ENCODE measurements at regions not wholly inside any gene's neighbourhood (a gene's known extent, or its start where the extent isn't known, plus 50 kb on each side); places are given as distances from the start of the nearest gene placed in this dataset.

DNA sequence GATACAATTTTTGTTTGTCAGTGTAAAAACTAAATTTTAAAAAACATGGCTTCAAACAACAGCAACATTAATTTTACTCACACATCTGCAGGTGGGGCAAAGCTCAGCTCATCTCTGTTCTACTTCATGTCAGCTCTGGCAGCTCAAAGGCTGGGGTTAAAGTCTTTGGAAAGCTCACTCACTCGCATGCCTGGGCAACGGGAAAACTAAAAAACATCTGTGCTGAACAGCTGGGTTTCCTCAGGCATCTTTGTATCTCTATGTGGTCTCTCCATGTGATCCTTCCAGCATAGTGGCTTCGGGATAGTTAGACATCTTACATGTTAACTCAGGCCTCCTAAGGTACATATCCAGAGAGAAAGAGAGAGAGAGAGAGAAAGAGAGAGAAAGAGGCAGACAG, 499.6 kb downstream of the RFPL4B start:
- TF ChIP-seq POLR2AphosphoS5 (IDR thresholded peaks at IDR 0.05; ENCODE audit: low read depth, low read length) (no peak), TAF1 (IDR thresholded peaks at IDR 0.05; ENCODE audit: borderline replicate concordance, insufficient read depth, low read length) (no peak), FOXP2 (optimal IDR thresholded peaks at IDR 0.05; ENCODE audit: borderline replicate concordance, extremely low read depth, extremely low read length, insufficient read depth) (no peak), SIN3A (IDR thresholded peaks at IDR 0.05; ENCODE audit: borderline replicate concordance, insufficient read depth, low read length) (no peak)
- TF ChIP-seq, protein P1, sequence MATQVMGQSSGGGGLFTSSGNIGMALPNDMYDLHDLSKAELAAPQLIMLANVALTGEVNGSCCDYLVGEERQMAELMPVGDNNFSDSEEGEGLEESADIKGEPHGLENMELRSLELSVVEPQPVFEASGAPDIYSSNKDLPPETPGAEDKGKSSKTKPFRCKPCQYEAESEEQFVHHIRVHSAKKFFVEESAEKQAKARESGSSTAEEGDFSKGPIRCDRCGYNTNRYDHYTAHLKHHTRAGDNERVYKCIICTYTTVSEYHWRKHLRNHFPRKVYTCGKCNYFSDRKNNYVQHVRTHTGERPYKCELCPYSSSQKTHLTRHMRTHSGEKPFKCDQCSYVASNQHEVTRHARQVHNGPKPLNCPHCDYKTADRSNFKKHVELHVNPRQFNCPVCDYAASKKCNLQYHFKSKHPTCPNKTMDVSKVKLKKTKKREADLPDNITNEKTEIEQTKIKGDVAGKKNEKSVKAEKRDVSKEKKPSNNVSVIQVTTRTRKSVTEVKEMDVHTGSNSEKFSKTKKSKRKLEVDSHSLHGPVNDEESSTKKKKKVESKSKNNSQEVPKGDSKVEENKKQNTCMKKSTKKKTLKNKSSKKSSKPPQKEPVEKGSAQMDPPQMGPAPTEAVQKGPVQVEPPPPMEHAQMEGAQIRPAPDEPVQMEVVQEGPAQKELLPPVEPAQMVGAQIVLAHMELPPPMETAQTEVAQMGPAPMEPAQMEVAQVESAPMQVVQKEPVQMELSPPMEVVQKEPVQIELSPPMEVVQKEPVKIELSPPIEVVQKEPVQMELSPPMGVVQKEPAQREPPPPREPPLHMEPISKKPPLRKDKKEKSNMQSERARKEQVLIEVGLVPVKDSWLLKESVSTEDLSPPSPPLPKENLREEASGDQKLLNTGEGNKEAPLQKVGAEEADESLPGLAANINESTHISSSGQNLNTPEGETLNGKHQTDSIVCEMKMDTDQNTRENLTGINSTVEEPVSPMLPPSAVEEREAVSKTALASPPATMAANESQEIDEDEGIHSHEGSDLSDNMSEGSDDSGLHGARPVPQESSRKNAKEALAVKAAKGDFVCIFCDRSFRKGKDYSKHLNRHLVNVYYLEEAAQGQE (IDR thresholded peaks at IDR 0.05; ENCODE audit: insufficient read depth in 1 of 2, low read depth in 2 of 2, low read length in 2 of 2): no peak
